ENCODE measurements at regions not wholly inside any gene's neighbourhood (a gene's known extent, or its start where the extent isn't known, plus 50 kb on each side); places are given as distances from the start of the nearest gene placed in this dataset.

GRCh38 chr20:57806476-57806875 is 96.7 kb upstream of the PMEPA1 start:
- ChIA-PET POLR2A (no interaction called here), CTCF (no interaction called here)

- POLR2A ChIA-PET: no interaction called here
- CTCF ChIA-PET: no interaction called here
Measured at GRCh38 chr20:57805747-57806146, 95.9 kb upstream of the PMEPA1 start.

DNA sequence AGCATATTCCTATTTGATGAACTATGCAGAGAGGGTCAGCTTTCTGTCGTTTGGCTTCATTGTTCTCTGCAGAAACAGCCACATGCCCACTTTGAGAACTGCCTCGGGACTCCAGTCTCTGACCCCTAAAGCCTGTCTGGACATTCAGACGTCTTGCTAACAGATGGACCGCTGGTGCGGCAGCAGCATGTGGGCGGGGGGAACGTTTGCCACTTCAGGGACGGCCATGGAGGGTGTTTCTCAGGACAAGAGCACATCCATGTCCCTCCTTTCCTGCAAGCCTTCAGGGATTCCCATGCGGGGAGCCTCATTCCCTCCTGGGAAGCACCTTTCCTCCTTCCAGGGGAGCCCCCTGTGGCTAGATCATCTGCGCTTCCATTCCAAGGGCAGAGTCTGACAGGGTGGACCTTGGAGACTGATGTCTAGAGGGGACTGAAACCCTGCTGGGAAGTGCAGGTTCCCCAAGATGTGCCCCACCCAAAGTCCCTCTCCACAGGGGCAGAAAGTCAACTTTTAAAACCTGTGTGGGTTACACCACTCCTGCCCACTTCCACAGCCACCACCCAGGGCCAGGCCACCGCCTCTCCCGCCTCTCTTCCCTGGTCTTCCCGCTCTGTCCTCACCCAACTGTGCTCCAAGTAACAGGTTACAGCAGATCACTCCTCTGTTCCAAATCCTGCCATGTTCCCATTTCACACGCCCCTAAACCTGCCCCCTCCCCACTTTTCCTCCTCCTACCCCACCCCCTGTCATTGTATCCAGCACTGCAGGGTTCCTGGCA is 94.8 kb upstream of the PMEPA1 start:
- POLR2A ChIA-PET: no interaction called here
- CTCF ChIA-PET: no interaction called here

DNA sequence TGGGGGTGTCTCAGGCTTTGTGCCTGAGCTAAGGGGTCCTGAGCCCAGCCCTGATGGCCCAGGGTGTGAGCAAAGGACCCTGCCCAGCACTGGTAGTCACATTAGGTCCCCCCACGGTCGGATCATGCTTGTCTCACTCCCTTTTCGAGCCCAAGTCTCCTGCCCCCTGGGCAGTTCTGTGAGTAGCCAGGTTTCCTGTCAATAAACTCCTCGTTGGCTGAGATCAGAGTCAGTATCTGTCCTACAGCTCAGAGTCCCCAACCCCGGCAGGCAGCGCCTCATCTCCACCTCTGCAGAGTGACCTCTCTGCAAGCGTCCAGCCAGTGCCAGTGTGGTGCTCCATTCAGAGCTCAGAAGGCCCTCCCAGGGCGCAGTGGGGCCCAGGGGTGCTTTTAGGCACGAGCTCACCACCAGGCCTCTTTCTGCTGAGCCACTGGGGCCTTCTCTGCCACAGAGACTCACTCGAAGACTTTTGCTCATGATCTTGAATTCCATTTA is 93.7 kb upstream of the PMEPA1 start:
- CTCF ChIA-PET: no interaction called here
- POLR2A ChIA-PET: no interaction called here

DNA sequence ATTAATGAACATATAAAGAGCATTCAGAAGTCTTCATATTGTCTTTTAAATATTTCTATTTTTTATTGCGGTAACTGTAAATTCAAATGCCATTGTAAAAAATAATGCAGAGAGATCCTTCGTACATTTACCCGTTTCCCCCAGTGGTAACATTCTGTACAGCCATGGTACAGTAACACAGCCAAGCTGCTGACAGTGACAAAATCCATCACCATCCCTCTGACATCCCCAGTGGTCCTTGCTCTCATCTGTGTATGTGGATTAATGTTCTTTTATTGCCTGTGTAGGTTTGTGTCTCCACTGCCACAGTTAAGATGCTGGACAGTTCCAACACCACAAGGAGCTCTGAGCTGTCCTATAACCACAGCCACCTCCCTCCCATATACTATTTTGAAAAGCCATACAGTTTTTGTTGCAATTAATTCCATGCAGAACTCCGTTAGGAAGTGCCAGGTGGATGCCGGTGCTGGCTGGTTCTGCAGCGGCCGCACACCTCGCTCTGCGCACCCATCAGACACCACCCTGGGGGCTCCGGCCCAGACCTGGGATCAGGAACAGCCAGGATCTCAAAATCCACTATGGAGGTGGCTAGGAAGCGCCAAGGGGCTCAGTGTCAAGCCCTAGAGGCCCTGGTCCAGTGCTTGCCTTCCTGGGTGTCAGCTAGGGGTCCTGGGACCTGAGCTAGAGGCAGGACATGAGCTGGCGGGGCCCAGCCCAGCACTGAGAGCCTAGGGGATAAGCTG is 93.1 kb upstream of the PMEPA1 start:
- POLR2A ChIA-PET: no interaction called here
- CTCF ChIA-PET: no interaction called here

DNA sequence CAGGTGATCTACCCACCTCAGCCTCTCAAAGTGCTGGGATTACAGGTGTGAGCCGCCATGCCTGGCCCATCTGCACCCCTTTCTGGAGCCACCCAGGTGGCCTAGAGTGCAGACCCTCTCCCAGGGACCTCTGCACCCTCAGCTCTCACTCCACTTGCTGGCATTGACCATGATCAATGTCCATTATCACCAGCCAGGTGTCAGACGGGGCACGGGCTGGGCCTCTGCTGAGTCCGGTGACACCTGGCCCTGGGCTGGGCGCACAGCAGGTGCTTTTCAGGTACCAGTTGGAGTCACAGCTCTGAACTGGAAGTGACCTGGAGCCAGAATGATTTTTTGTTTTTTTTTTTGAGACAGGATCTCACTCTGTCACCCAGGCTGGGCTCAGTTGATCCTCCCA is 91.8 kb upstream of the PMEPA1 start:
- ChIA-PET POLR2A (no interaction called here), CTCF (no interaction called here)

GRCh38 chr20:57800791-57801430 is 91.1 kb upstream of the PMEPA1 start:
- POLR2A ChIA-PET: no interaction called here
- CTCF ChIA-PET: no interaction called here

GRCh38 chr20:57797401-57797800 is 87.6 kb upstream of the PMEPA1 start:
- POLR2A ChIA-PET: no interaction called here

DNA sequence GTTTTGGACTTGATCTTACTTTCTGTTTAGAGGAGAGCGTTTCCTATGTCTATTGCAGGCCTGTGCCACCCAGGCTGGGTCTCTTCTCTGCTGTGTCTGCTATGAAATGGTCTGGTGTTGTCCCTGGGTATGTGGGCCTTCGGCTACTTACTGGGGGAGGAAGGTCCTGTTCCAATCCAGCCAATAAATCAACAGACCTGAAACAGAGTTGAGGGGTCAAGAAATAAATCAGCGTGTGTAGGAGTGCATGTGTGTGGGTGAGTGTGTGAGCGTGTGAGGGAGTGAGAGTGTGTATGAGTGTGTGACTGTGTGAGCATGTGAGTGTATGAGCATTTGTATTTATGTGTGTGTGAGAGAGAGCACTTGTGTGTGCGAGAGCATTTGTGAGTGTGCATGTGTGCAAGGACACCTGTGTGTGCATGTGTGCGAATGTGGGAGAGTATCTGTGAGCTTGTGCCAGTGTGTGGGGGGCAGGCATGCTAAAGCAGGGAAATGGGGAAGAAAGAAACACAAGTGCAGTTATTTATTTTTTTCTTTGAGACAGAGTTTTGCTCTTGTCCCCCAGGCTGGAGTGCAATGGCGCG is 86.3 kb upstream of the PMEPA1 start:
- ChIA-PET CTCF (no interaction called here), POLR2A (no interaction called here)

More at GRCh38 chr20:57797401-57797800, 87.6 kb upstream of the PMEPA1 start:
- CTCF ChIA-PET: no interaction called here

- ChIA-PET CTCF (no interaction called here), POLR2A (no interaction called here)
Measured at GRCh38 chr20:57795342-57795697, 85.5 kb upstream of the PMEPA1 start.

DNA sequence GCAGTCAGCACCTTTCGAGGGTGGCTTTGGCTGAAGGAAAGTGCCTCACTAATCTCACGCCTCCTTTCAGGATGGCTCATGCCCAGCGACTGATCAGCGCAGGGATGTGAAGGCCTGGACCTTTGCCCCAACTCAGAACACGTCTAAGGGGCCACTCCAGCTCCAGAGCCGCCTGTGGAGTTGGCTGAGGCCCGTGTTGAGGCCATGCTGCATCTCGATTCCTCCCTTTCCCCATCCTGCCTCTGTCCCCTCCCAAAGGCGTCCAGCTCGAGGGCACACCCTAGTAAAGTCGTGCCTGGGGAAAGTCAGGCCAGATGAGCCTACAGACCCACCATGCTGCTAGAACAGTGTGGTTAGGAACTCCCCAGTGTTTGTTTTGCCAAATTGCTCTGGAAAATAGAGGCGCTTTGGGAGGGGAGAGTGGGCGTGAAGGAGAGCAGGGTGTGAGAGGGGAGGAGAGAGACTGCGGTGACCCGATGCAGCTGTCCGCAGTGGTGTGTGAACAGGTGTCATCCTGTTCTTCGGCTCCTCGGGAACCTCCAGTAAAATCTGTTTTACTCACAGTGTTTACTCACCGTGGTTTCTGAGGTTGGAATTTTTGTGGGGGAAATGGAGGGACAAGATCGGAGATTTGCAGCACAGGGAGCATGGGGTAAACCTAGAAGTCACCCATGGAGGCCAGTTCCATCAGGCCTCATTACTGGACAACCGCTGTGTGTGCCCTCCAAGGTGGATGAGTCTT is 85.0 kb upstream of the PMEPA1 start:
- ChIA-PET POLR2A (no interaction called here), CTCF (no interaction called here)

GRCh38 chr20:57794036-57794435 is 84.2 kb upstream of the PMEPA1 start:
- POLR2A ChIA-PET: no interaction called here
- CTCF ChIA-PET: no interaction called here

- ChIA-PET POLR2A (no interaction called here), CTCF (no interaction called here)
Measured at GRCh38 chr20:57793421-57793820, 83.6 kb upstream of the PMEPA1 start.

- ChIA-PET POLR2A (no interaction called here), CTCF (no interaction called here)
Measured at GRCh38 chr20:57792386-57793080, 82.7 kb upstream of the PMEPA1 start.

DNA sequence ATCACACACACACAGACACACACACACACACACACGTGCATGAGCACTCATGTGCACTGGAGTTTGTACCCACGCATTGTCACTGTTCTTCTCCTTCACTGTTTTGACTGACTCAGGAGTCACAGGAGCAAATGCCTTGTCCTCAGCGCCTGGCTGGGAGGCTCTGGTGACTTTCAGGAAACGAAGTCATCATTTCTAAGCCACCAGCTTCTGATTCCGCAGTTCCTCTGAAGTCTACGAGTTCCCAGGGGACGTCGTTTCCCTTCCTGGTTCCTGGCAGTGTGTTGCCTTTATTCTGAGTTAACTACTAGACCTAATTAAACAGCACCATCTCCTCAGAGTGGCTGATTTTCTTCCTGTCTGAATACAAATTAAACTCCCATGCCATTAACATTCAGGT is 82.2 kb upstream of the PMEPA1 start:
- CTCF ChIA-PET: no interaction called here
- POLR2A ChIA-PET: no interaction called here

GRCh38 chr20:57791178-57791962 is 81.6 kb upstream of the PMEPA1 start:
- POLR2A ChIA-PET: no interaction called here
- CTCF ChIA-PET: no interaction called here

GRCh38 chr20:57790176-57790575 is 80.4 kb upstream of the PMEPA1 start:
- CTCF ChIA-PET: no interaction called here
- POLR2A ChIA-PET: no interaction called here

- POLR2A ChIA-PET: no interaction called here
- CTCF ChIA-PET: no interaction called here
Measured at GRCh38 chr20:57788936-57789613, 79.3 kb upstream of the PMEPA1 start.

All from activated CD8-positive, alpha-beta memory T cell treated with anti-CD3 and anti-CD28 coated beads for 36 hours (primary cell).